Kidney (tissue), 13 donors: ENCODE measurements at regions not wholly inside any gene's neighbourhood (a gene's known extent, or its start where the extent isn't known, plus 50 kb on each side); places are given as distances from the start of the nearest gene placed in this dataset.

ENCODE experiments used
- DNase-seq, 5 donors: peaks; one replicate each; pipeline ENCODE4 v3.0.0-alpha.2; 2013 to 2020
- FAIRE-seq: peaks from 2 replicates; lab custom pipeline; 2012; peaks lifted over from hg19 to GRCh38; lab: Jason Lieb, UNC
- H3K27ac ChIP-seq, 2 donors: one replicate each; pipeline ENCODE4 v1.7.0; 2013; ENCODE audit warnings: low read depth in 2 of 2, low read length in 2 of 2, inconsistent platforms in 1 of 2
- H3K27me3 ChIP-seq: one replicate; pipeline ENCODE4 v1.7.1; 2013; ENCODE audit warnings: low read length, inconsistent platforms; ENCODE audit not compliant: control insufficient read depth, insufficient read depth
- H3K36me3 ChIP-seq, 3 donors: one replicate each; pipeline versions ENCODE4 v1.7.0 to v1.7.1; 2013; ENCODE audit warnings: low read length in 3 of 3, control low read depth in 1 of 3, inconsistent platforms in 1 of 3; ENCODE audit not compliant: insufficient read depth in 3 of 3, control insufficient read depth in 2 of 3
- H3K4me1 ChIP-seq, 3 donors: one replicate each; pipeline versions ENCODE4 v1.7.0 to v1.7.1; 2013; ENCODE audit warnings: low read length in 3 of 3, inconsistent platforms in 1 of 3, low read depth in 1 of 3; ENCODE audit not compliant: control insufficient read depth in 2 of 3, insufficient read depth in 2 of 3
- H3K4me3 ChIP-seq, 3 donors: one replicate each; pipeline versions ENCODE4 v1.7.0 to v1.8.1; 2013; ENCODE audit warnings: low read length in 3 of 3, control low read depth in 1 of 3, inconsistent platforms in 1 of 3
- H3K9ac ChIP-seq, 3 donors: one replicate each; pipeline versions ENCODE4 v1.7.0 to v1.7.1; 2013; ENCODE audit warnings: low read length in 3 of 3, control low read depth in 1 of 3, inconsistent platforms in 1 of 3
- H3K9me3 ChIP-seq, 3 donors: one replicate each; pipeline versions ENCODE4 v1.7.0 to v1.7.1; 2013; ENCODE audit warnings: low read length in 3 of 3, control low read depth in 1 of 3, inconsistent platforms in 1 of 3; ENCODE audit not compliant: control insufficient read depth in 2 of 3, insufficient read depth in 1 of 3
- CTCF ChIP-seq: IDR thresholded peaks from 3 replicates; pipeline ENCODE4 v1.5.1; 2012; ENCODE audit warnings: mild to moderate bottlenecking, moderate library complexity, borderline replicate concordance; ENCODE audit not compliant: insufficient read depth; ENCODE audit errors: extremely low read depth
- intact Hi-C: fragments of 100-400 bp; cut with DNase I; formaldehyde crosslinking; loops from one replicate; pipeline ENCODE4 v1.11.1; 2022
- donor health status: control.
- donor health status: control.
- donor health status: control.
- donor health status: control.
- donor health status: control.
- donor health status: DM: yes; HTN: yes; CAD: no.
- donor health status: Normal renal cell carcinoma (clear cell type).

- TF ChIP-seq CTCF = no peak
- H3K27me3 ChIP-seq = no peaks in the 10 kb centered on the region
- H3K4me3 ChIP-seq = no peak overlapping the region
- no peaks in the 10 kb centered on the region for H3K9me3 ChIP-seq
- FAIRE-seq (no peak), DNase-seq (no peak)
- no peaks in the 10 kb centered on the region for H3K36me3 ChIP-seq
- H3K4me1 ChIP-seq = no peaks in the 10 kb centered on the region
- no peak overlapping the region for H3K9ac ChIP-seq
- intact Hi-C loops = no loop called here
- H3K27ac ChIP-seq = no peak overlapping the region
Observed at GRCh38 chr12:58496411-58497190, 423.7 kb downstream of the LRIG3 start.

DNA sequence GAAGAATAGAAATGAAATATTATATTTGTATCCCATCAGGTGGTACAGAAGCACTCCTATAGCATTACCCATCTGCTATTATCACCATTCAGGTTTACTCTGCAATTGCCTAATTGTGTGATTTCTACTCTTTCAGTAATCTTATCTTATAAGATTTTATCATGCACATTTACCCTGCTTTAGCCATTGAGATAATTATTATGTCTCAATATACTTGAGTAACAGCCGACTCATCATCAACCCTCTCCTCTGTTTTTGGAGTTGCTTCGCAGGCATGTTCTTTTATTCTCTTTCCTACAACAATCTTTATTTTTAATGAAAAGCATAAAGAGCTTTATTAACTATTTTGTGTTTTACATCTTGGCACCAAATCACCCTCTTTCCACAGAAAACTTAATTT, 419.9 kb downstream of the LRIG3 start:
- Histone ChIP-seq H3K4me3 (no peak overlapping the region), H3K4me1 (no peaks in the 10 kb centered on the region), H3K27me3 (no peaks in the 10 kb centered on the region), H3K27ac (no peak overlapping the region), H3K36me3 (no peaks in the 10 kb centered on the region), H3K9ac (no peak overlapping the region), H3K9me3 (no peaks in the 10 kb centered on the region)
- no peak for TF ChIP-seq CTCF
- FAIRE-seq (no peak), DNase-seq (no peak)
- intact Hi-C loops = no loop called here

DNA sequence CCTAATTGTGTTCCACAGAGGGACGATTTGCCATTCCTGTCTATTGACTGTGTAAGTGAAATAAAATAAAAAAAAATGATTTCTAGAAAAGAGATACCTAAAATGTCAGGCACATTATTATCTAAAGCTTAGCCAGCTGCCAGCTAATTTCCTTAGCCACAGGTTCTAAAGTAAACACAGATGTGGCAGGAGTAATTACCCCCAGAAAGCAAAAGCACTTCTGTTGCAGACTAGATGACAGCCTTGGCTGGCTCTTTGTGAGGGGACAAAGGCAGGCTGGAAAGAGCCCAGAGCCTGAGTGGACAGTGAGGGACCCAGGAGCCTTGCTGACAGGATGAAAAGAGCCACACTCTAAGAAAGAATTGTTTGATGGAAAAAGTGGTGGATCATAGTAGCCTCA, 418.1 kb downstream of the LRIG3 start:
- Histone ChIP-seq H3K9me3 (no peaks in the 10 kb centered on the region), H3K36me3 (no peaks in the 10 kb centered on the region), H3K4me1 (no peaks in the 10 kb centered on the region), H3K27ac (no peak overlapping the region), H3K4me3 (no peak overlapping the region), H3K27me3 (no peaks in the 10 kb centered on the region), H3K9ac (no peak overlapping the region)
- no peak for TF ChIP-seq CTCF
- no peak for FAIRE-seq
- intact Hi-C loops = no loop called here
- DNase-seq = peak in 3 of 5 donors; percentile 12 to 40 (median 35)
